Astrocyte (in vitro differentiated cells and primary cell): ENCODE measurements at regions not wholly inside any gene's neighbourhood (a gene's known extent, or its start where the extent isn't known, plus 50 kb on each side); places are given as distances from the start of the nearest gene placed in this dataset.

ENCODE experiments used
- DNase-seq: peaks from one replicate; pipeline ENCODE4 v3.0.0-alpha.2; 2010; ENCODE audit warnings: low read depth
- FAIRE-seq: peaks from 2 replicates; lab custom pipeline; 2011; peaks lifted over from hg19 to GRCh38; lab: Jason Lieb, UNC
- H2AFZ ChIP-seq: 2 replicates; pipeline ENCODE4 v1.6.0; 2012; ENCODE audit warnings: low read depth, low read length, inconsistent platforms
- H3K27ac ChIP-seq: 2 replicates; pipeline ENCODE4 v1.5.1; 2011; ENCODE audit warnings: low read depth, low read length, inconsistent platforms
- H3K27me3 ChIP-seq: 2 replicates; pipeline ENCODE4 v1.6.0; 2011; ENCODE audit warnings: low read length, inconsistent platforms; ENCODE audit not compliant: insufficient read depth
- H3K36me3 ChIP-seq: 2 replicates; pipeline ENCODE4 v1.5.1; 2011; ENCODE audit warnings: low read length, inconsistent platforms; ENCODE audit not compliant: insufficient read depth
- H3K4me1 ChIP-seq: 2 replicates; pipeline ENCODE4 v1.5.1; 2011; ENCODE audit warnings: low read length, inconsistent platforms; ENCODE audit not compliant: insufficient read depth
- H3K4me2 ChIP-seq: 2 replicates; pipeline ENCODE4 v1.6.0; 2012; ENCODE audit warnings: low read length, inconsistent platforms
- H3K4me3 ChIP-seq: 2 replicates; pipeline ENCODE4 v1.5.1; 2011; ENCODE audit warnings: low read depth, mild to moderate bottlenecking, low read length, inconsistent platforms; ENCODE audit not compliant: insufficient read depth
- H3K79me2 ChIP-seq: 2 replicates; pipeline ENCODE4 v1.6.0; 2012; ENCODE audit warnings: mild to moderate bottlenecking, low read length, inconsistent platforms; ENCODE audit not compliant: insufficient read depth
- H3K9ac ChIP-seq: 2 replicates; pipeline ENCODE4 v1.6.0; 2012; ENCODE audit warnings: mild to moderate bottlenecking, low read length, inconsistent platforms
- H3K9me3 ChIP-seq: 2 replicates; pipeline ENCODE4 v1.5.1; 2012; ENCODE audit warnings: low read depth, mild to moderate bottlenecking, low read length, inconsistent platforms; ENCODE audit not compliant: insufficient read depth
- H4K20me1 ChIP-seq: 2 replicates; pipeline ENCODE4 v1.6.0; 2012; ENCODE audit warnings: low read length, inconsistent platforms; ENCODE audit not compliant: insufficient read depth
- H3K27ac Mint-ChIP-seq: one replicate; pipeline ENCODE4 v1.8.0; 2021; ENCODE audit warnings: mild to moderate bottlenecking, mixed read lengths; ENCODE audit not compliant: unreplicated experiment
- H3K27me3 Mint-ChIP-seq: one replicate; pipeline ENCODE4 v1.8.0; 2021; ENCODE audit warnings: low read depth, mixed read lengths; ENCODE audit not compliant: unreplicated experiment
- H3K36me3 Mint-ChIP-seq: one replicate; pipeline ENCODE4 v1.8.0; 2021; ENCODE audit warnings: low read depth, mixed read lengths; ENCODE audit not compliant: unreplicated experiment
- H3K4me1 Mint-ChIP-seq: one replicate; pipeline ENCODE4 v1.8.0; 2021; ENCODE audit warnings: low read depth, mixed read lengths; ENCODE audit not compliant: unreplicated experiment
- H3K4me3 Mint-ChIP-seq: one replicate; pipeline ENCODE4 v1.8.0; 2021; ENCODE audit warnings: mild to moderate bottlenecking, moderate library complexity, mixed read lengths; ENCODE audit not compliant: unreplicated experiment
- H3K9me3 Mint-ChIP-seq: one replicate; pipeline ENCODE4 v1.8.0; 2021; ENCODE audit warnings: mild to moderate bottlenecking, mixed read lengths; ENCODE audit not compliant: unreplicated experiment
- CTCF ChIP-seq: IDR thresholded peaks from 2 replicates; pipeline ENCODE4 v1.5.1; 2011; ENCODE audit warnings: low read depth, mild to moderate bottlenecking, inconsistent platforms, low read length, moderate library complexity; ENCODE audit not compliant: insufficient read depth
- EZH2 ChIP-seq: IDR thresholded peaks from 2 replicates; pipeline ENCODE4 v1.6.1; 2012; ENCODE audit warnings: mild to moderate bottlenecking, low read length, inconsistent platforms; ENCODE audit not compliant: insufficient read depth

- Histone ChIP-seq H3K36me3 (no peaks in the 10 kb centered on the region), H3K4me3 (no peak overlapping the region), H2AFZ (no peak overlapping the region), H3K4me1 (no peaks in the 10 kb centered on the region), H3K4me2 (no peak overlapping the region), H3K79me2 (no peaks in the 10 kb centered on the region), H3K27ac (no peak overlapping the region), H3K9ac (no peak overlapping the region), H3K9me3 (no peaks in the 10 kb centered on the region), H4K20me1 (no peaks in the 10 kb centered on the region), H3K27me3 (no peaks in the 10 kb centered on the region)
- DNase-seq (no peak), FAIRE-seq (no peak)
- H3K4me1 Mint-ChIP-seq: peaks cover 9% of the 10 kb centered on the region
- TF ChIP-seq CTCF: no peak
- TF ChIP-seq EZH2: no peak
- no peak overlapping the region for H3K27ac Mint-ChIP-seq
- H3K27me3 Mint-ChIP-seq: peaks cover 43% of the 10 kb centered on the region
- no peaks in the 10 kb centered on the region for H3K36me3 Mint-ChIP-seq
- no peaks in the 10 kb centered on the region for H3K9me3 Mint-ChIP-seq
- H3K4me3 Mint-ChIP-seq: no peak overlapping the region
Observed at GRCh38 chr17:33390479-33391176, 97.5 kb upstream of the ASIC2 start.

- peaks cover 57% of the 10 kb centered on the region for H3K27me3 Mint-ChIP-seq
Observed at GRCh38 chr17:33396818-33397217, 103.7 kb upstream of the ASIC2 start.

More at GRCh38 chr17:33396818-33397217, 103.7 kb upstream of the ASIC2 start:
- no peak overlapping the region for H3K4me2 ChIP-seq
- H4K20me1 ChIP-seq: no peaks in the 10 kb centered on the region
- FAIRE-seq (no peak), DNase-seq (no peak)
- peaks cover 2% of the 10 kb centered on the region for H3K9me3 ChIP-seq
- no peaks in the 10 kb centered on the region for H3K36me3 Mint-ChIP-seq
- no peak overlapping the region for H3K4me3 Mint-ChIP-seq
- H3K4me3 ChIP-seq: no peak overlapping the region
- H3K27me3 ChIP-seq: no peaks in the 10 kb centered on the region
- TF ChIP-seq CTCF (no peak), EZH2 (no peak)
- no peaks in the 10 kb centered on the region for H3K4me1 ChIP-seq
- no peak overlapping the region for H2AFZ ChIP-seq
- no peaks in the 10 kb centered on the region for H3K36me3 ChIP-seq
- no peak overlapping the region for H3K27ac ChIP-seq
- H3K9ac ChIP-seq: no peak overlapping the region
- H3K4me1 Mint-ChIP-seq: no peaks in the 10 kb centered on the region
- H3K9me3 Mint-ChIP-seq: peaks cover 4% of the 10 kb centered on the region
- H3K27ac Mint-ChIP-seq: no peak overlapping the region
- no peaks in the 10 kb centered on the region for H3K79me2 ChIP-seq
